T1000 (cell line): ENCODE measurements at regions not wholly inside any gene's neighbourhood (a gene's known extent, or its start where the extent isn't known, plus 50 kb on each side); places are given as distances from the start of the nearest gene placed in this dataset.

ENCODE experiments used
- DNase-seq: peaks from one replicate; lab custom pipeline; 2025; ENCODE audit warnings: mixed read lengths; lab: John Stamatoyannopoulos, UW

GRCh38 chr5:135702191-135702590, 123.4 kb upstream of the CXCL14 start:
- DNase-seq = no peak

GRCh38 chr5:135700731-135701130, 121.9 kb upstream of the CXCL14 start:
- no peak for DNase-seq

GRCh38 chr5:135697959-135698345, 119.2 kb upstream of the CXCL14 start:
- DNase-seq = no peak

GRCh38 chr5:135697251-135697958, 118.6 kb upstream of the CXCL14 start:
- DNase-seq = no peak

GRCh38 chr5:135696317-135696716, 117.5 kb upstream of the CXCL14 start:
- DNase-seq = no peak

GRCh38 chr5:135695656-135696313, 117.0 kb upstream of the CXCL14 start:
- no peak for DNase-seq

GRCh38 chr5:135694906-135695305, 116.1 kb upstream of the CXCL14 start:
- DNase-seq = no peak

GRCh38 chr5:135694012-135694411, 115.2 kb upstream of the CXCL14 start:
- no peak for DNase-seq

- no peak for DNase-seq
Measured at GRCh38 chr5:135693371-135693955, 114.7 kb upstream of the CXCL14 start.

- no peak for DNase-seq
Measured at GRCh38 chr5:135691044-135691443, 112.3 kb upstream of the CXCL14 start.

- no peak for DNase-seq
Measured at GRCh38 chr5:135690466-135690865, 111.7 kb upstream of the CXCL14 start.

GRCh38 chr5:135689506-135689905, 110.7 kb upstream of the CXCL14 start:
- DNase-seq = no peak

GRCh38 chr5:135688385-135688784, 109.6 kb upstream of the CXCL14 start:
- DNase-seq = no peak

- DNase-seq = no peak
Measured at GRCh38 chr5:135683189-135683588, 104.4 kb upstream of the CXCL14 start.

GRCh38 chr5:135680713-135681112, 101.9 kb upstream of the CXCL14 start:
- DNase-seq = no peak

- DNase-seq = no peak
Measured at GRCh38 chr5:135678640-135679268, 100.0 kb upstream of the CXCL14 start.

GRCh38 chr5:135671966-135672365, 93.2 kb upstream of the CXCL14 start:
- no peak for DNase-seq

GRCh38 chr5:135671052-135671705, 92.4 kb upstream of the CXCL14 start:
- DNase-seq = no peak

- no peak for DNase-seq
Measured at GRCh38 chr5:135670588-135670987, 91.8 kb upstream of the CXCL14 start.

GRCh38 chr5:135669416-135669815, 90.6 kb upstream of the CXCL14 start:
- no peak for DNase-seq

- no peak for DNase-seq
Measured at GRCh38 chr5:135667673-135668072, 88.9 kb upstream of the CXCL14 start.

- no peak for DNase-seq
Measured at GRCh38 chr5:135667204-135667603, 88.4 kb upstream of the CXCL14 start.
